Calu3 (cell line): ENCODE measurements at regions not wholly inside any gene's neighbourhood (a gene's known extent, or its start where the extent isn't known, plus 50 kb on each side); places are given as distances from the start of the nearest gene placed in this dataset.
A peak's percentile ranks its signal among the peaks of the same experiment; 100 is the strongest.
"Not testable (repeated sequence)": the region's sequence is repeated elsewhere in the genome, so short reads cannot be mapped to it uniquely, and the experiment has no call there.

Experiments used
- BruUV-seq: library from RNA; stranded (reverse); fragments of 400-500 nt; replicated peaks from 2 replicates; lab custom pipeline; 2021; lab: Mats Ljungman, UMichigan
- CTCF ChIA-PET: fragments of 300-600 bp; sonication (Branson Sonifier 250); formaldehyde crosslinking; loops from one replicate; lab custom pipeline; 2022; ENCODE audit warnings: antibody characterized with exemption; lab: Charles Lee
- DNase-seq: peaks from one replicate; pipeline ENCODE4 v3.0.0; 2022
- H3K27ac Mint-ChIP-seq: one replicate; pipeline ENCODE4 v1.8.0; 2022; ENCODE audit warnings: mixed read lengths; ENCODE audit not compliant: unreplicated experiment
- H3K27me3 Mint-ChIP-seq: one replicate; pipeline ENCODE4 v1.8.0; 2022; ENCODE audit warnings: mixed read lengths; ENCODE audit not compliant: unreplicated experiment
- H3K36me3 Mint-ChIP-seq: one replicate; pipeline ENCODE4 v1.8.0; 2022; ENCODE audit warnings: mild to moderate bottlenecking, moderate library complexity, mixed read lengths; ENCODE audit not compliant: insufficient read depth, unreplicated experiment
- H3K4me1 Mint-ChIP-seq: one replicate; pipeline ENCODE4 v1.8.0; 2022; ENCODE audit warnings: mild to moderate bottlenecking, low read depth, mixed read lengths; ENCODE audit not compliant: unreplicated experiment
- H3K4me3 Mint-ChIP-seq: one replicate; pipeline ENCODE4 v1.8.0; 2022; ENCODE audit warnings: mild to moderate bottlenecking, low read depth, moderate library complexity, mixed read lengths; ENCODE audit not compliant: unreplicated experiment
- H3K9me3 Mint-ChIP-seq: one replicate; pipeline ENCODE4 v1.8.0; 2022; ENCODE audit warnings: low read depth, mixed read lengths; ENCODE audit not compliant: unreplicated experiment
- CTCF ChIP-seq: fragments of 200-600 bp; IDR thresholded peaks from one replicate; pipeline ENCODE4 v1.8.0; 2022; ENCODE audit warnings: antibody characterized with exemption; ENCODE audit not compliant: unreplicated experiment
- intact Hi-C: fragments of 100-400 bp; cut with micrococcal nuclease; formaldehyde crosslinking; loops from one replicate; pipeline ENCODE4 v1.10.0; 2022; ENCODE audit not compliant: unreplicated experiment

- TF ChIP-seq CTCF, result peak; percentile 12
- H3K4me1 Mint-ChIP-seq, H3K27ac Mint-ChIP-seq, BruUV-seq, H3K36me3 Mint-ChIP-seq, CTCF ChIA-PET, H3K4me3 Mint-ChIP-seq, H3K27me3 Mint-ChIP-seq, H3K9me3 Mint-ChIP-seq, intact Hi-C loops: not testable (repeated sequence)
- peak; percentile 73 for DNase-seq
These were observed 129.4 kb upstream of the AKAP13 start for GRCh38 chr15:85250938-85251542.

GRCh38 chr15:85253196-85253915, 127.0 kb upstream of the AKAP13 start:
- H3K9me3 Mint-ChIP-seq, H3K4me1 Mint-ChIP-seq, H3K27ac Mint-ChIP-seq, CTCF ChIA-PET, BruUV-seq, H3K4me3 Mint-ChIP-seq, intact Hi-C loops, H3K36me3 Mint-ChIP-seq, H3K27me3 Mint-ChIP-seq: not testable (repeated sequence)
- peak; percentile 58 for DNase-seq
- peak; percentile 12 for TF ChIP-seq CTCF

- H3K9me3 Mint-ChIP-seq, H3K27me3 Mint-ChIP-seq, intact Hi-C loops, H3K27ac Mint-ChIP-seq, H3K4me1 Mint-ChIP-seq, H3K36me3 Mint-ChIP-seq, H3K4me3 Mint-ChIP-seq, BruUV-seq, CTCF ChIA-PET, DNase-seq: not testable (repeated sequence)
These were observed 125.4 kb upstream of the AKAP13 start for GRCh38 chr15:85254961-85255360.

- H3K27ac Mint-ChIP-seq, H3K4me3 Mint-ChIP-seq, H3K4me1 Mint-ChIP-seq, H3K9me3 Mint-ChIP-seq, H3K36me3 Mint-ChIP-seq, BruUV-seq, H3K27me3 Mint-ChIP-seq, CTCF ChIA-PET, DNase-seq, intact Hi-C loops: not testable (repeated sequence)
These were observed 124.9 kb upstream of the AKAP13 start for GRCh38 chr15:85255502-85255901.

- H3K27me3 Mint-ChIP-seq, H3K4me3 Mint-ChIP-seq, H3K27ac Mint-ChIP-seq, CTCF ChIA-PET, H3K4me1 Mint-ChIP-seq, H3K9me3 Mint-ChIP-seq, H3K36me3 Mint-ChIP-seq, DNase-seq, intact Hi-C loops, BruUV-seq: not testable (repeated sequence)
These were observed 124.1 kb upstream of the AKAP13 start for GRCh38 chr15:85256009-85256997.

- intact Hi-C loops, DNase-seq, BruUV-seq, H3K27me3 Mint-ChIP-seq, H3K4me1 Mint-ChIP-seq, H3K9me3 Mint-ChIP-seq, CTCF ChIA-PET, H3K36me3 Mint-ChIP-seq, H3K27ac Mint-ChIP-seq, H3K4me3 Mint-ChIP-seq: not testable (repeated sequence)
These were observed 122.3 kb upstream of the AKAP13 start for GRCh38 chr15:85258062-85258445.

- CTCF ChIA-PET, H3K4me3 Mint-ChIP-seq, BruUV-seq, H3K4me1 Mint-ChIP-seq, H3K9me3 Mint-ChIP-seq, H3K36me3 Mint-ChIP-seq, H3K27ac Mint-ChIP-seq, intact Hi-C loops, DNase-seq, H3K27me3 Mint-ChIP-seq: not testable (repeated sequence)
These were observed 121.7 kb upstream of the AKAP13 start for GRCh38 chr15:85258559-85259209.
